ENCODE measurements at regions not wholly inside any gene's neighbourhood (a gene's known extent, or its start where the extent isn't known, plus 50 kb on each side); places are given as distances from the start of the nearest gene placed in this dataset.

DNA sequence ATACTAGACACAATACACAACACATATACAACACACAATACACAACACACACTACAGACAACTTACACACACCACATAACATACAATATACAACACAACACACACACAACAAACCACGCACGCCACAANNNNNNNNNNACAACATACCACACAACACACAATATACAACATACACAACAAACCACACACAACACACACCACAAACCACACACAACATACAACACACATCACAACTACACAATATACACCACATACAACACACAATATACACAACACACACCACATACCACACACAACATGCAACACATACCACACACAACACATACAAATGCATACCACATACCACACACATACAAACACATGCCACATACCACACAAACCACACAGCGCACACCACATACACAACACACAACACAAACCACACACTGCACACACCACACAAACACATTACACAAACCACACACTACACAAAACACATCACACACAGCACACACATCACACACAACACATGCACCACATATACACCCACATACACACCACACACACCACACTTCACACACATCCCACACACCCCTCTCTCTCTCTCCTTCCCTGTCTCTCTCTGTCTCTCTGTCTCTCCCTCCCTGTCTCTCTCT is 108.3 kb downstream of the ETS2 start:
- TF ChIP-seq POLR2A (IDR thresholded peaks at IDR 0.05; ENCODE audit: low read depth, low read length) (no peak), CTCF (conservative IDR thresholded peaks at IDR 0.05; ENCODE audit: low read depth, low read length) (no peak), RFX5 (IDR thresholded peaks at IDR 0.05; ENCODE audit: low read depth, low read length) (no peak), BHLHE40 (IDR thresholded peaks at IDR 0.05; ENCODE audit: low read depth, low read length) (no peak), NFE2L2 (IDR thresholded peaks at IDR 0.05; ENCODE audit: low read depth, low read length) (no peak), RAD21 (IDR thresholded peaks at IDR 0.05; ENCODE audit: low read length) (no peak)
